ENCODE measurements at regions not wholly inside any gene's neighbourhood (a gene's known extent, or its start where the extent isn't known, plus 50 kb on each side); places are given as distances from the start of the nearest gene placed in this dataset.

- TF ChIP-seq POLR2A (IDR thresholded peaks at IDR 0.05) (no peak), CTCF (IDR thresholded peaks at IDR 0.05) (no peak)
These were observed 198.9 kb upstream of the RGS6 start for GRCh38 chr14:71733210-71733883.

All from uterus (tissue), 2 donors.